ENCODE measurements at regions not wholly inside any gene's neighbourhood (a gene's known extent, or its start where the extent isn't known, plus 50 kb on each side); places are given as distances from the start of the nearest gene placed in this dataset.

- no peak for TF ChIP-seq EZH2phosphoT487 (IDR thresholded peaks at IDR 0.05; ENCODE audit: low read depth)
- no peak for TF ChIP-seq CTCF (IDR thresholded peaks at IDR 0.05; ENCODE audit: low read depth, low read length)
- H3K27ac ChIP-seq (ENCODE audit: low read length) = no peak overlapping the region
- H3K9me3 ChIP-seq (ENCODE audit: insufficient read depth, low read length) = no peaks in the 10 kb centered on the region
- no peaks in the 10 kb centered on the region for H3K79me2 ChIP-seq (ENCODE audit: low read length)
- H3K36me3 ChIP-seq (replicated peaks; ENCODE audit: low read depth, low read length) = no peaks in the 10 kb centered on the region
- H3K4me3 ChIP-seq (ENCODE audit: low read length) = no peak overlapping the region
- H3K9ac ChIP-seq (ENCODE audit: low read length) = no peak overlapping the region
- no peak overlapping the region for H2AFZ ChIP-seq (ENCODE audit: low read depth, low read length)
- H3K27me3 ChIP-seq (ENCODE audit: low read depth, low read length) = no peaks in the 10 kb centered on the region
- no peak overlapping the region for H3K4me2 ChIP-seq (ENCODE audit: low read length)
- H3K4me1 ChIP-seq (ENCODE audit: low read length) = no peaks in the 10 kb centered on the region
- H4K20me1 ChIP-seq (ENCODE audit: insufficient read depth, low read length) = no peaks in the 10 kb centered on the region
Measured at GRCh38 chr1:57789936-57790335, 366.1 kb upstream of the DAB1 start.

DNA sequence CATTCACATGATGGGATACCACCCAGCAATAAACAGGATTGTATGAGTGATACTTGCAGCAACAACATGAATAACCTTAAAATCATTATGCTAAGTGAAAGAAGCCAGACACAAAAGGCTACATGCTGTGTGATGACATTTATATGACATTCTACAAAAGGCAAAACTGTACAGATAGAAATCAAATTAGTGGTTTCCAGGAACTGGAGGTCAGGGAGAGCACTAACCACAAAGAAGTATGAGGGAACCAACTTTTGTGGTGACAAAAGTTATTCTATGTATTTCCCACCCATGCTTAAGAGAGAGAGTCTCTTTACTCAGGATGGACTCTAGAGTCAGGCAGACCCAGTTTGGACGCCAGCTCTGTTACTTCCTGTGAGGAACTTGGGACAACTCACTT lies 364.5 kb upstream of the DAB1 start:
- no peak overlapping the region for H2AFZ ChIP-seq (ENCODE audit: low read depth, low read length)
- H3K4me3 ChIP-seq (ENCODE audit: low read length) = no peak overlapping the region
- no peak overlapping the region for H3K27ac ChIP-seq (ENCODE audit: low read length)
- H3K4me2 ChIP-seq (ENCODE audit: low read length) = no peak overlapping the region
- no peaks in the 10 kb centered on the region for H3K36me3 ChIP-seq (replicated peaks; ENCODE audit: low read depth, low read length)
- no peak overlapping the region for H3K9ac ChIP-seq (ENCODE audit: low read length)
- H3K27me3 ChIP-seq (ENCODE audit: low read depth, low read length) = no peaks in the 10 kb centered on the region
- no peaks in the 10 kb centered on the region for H4K20me1 ChIP-seq (ENCODE audit: insufficient read depth, low read length)
- no peak for TF ChIP-seq CTCF (IDR thresholded peaks at IDR 0.05; ENCODE audit: low read depth, low read length)
- TF ChIP-seq EZH2phosphoT487 (IDR thresholded peaks at IDR 0.05; ENCODE audit: low read depth) = no peak
- no peaks in the 10 kb centered on the region for H3K9me3 ChIP-seq (ENCODE audit: insufficient read depth, low read length)
- H3K79me2 ChIP-seq (ENCODE audit: low read length) = no peaks in the 10 kb centered on the region
- H3K4me1 ChIP-seq (ENCODE audit: low read length) = peaks cover 4% of the 10 kb centered on the region; the same call in 1 of the 2 replicates

DNA sequence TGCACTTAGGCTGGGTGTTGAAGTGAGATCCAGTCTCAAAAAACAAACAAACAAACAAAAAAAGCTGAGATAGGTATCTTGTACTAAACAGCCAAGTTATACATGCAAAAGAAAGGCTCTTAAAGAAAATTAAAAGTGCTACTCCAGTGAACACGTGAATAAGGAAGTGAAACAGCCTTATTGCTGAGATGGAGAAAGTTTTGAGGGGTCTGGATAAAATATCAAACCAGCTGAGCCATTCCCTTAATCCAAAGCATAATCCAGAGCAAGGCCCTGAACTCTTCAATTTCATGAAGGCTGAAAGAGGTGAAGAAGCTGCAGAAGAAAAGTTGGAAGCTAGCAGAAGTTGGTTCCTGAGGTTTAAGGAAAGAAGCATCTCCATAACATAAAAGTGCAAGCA lies 360.5 kb upstream of the DAB1 start:
- H3K27me3 ChIP-seq (ENCODE audit: low read depth, low read length) = no peaks in the 10 kb centered on the region
- peaks cover 4% of the 10 kb centered on the region; the same call in 1 of the 2 replicates for H3K4me1 ChIP-seq (ENCODE audit: low read length)
- no peak overlapping the region for H3K4me3 ChIP-seq (ENCODE audit: low read length)
- H3K79me2 ChIP-seq (ENCODE audit: low read length) = no peaks in the 10 kb centered on the region
- no peak overlapping the region for H3K27ac ChIP-seq (ENCODE audit: low read length)
- no peak overlapping the region for H2AFZ ChIP-seq (ENCODE audit: low read depth, low read length)
- H4K20me1 ChIP-seq (ENCODE audit: insufficient read depth, low read length) = no peaks in the 10 kb centered on the region
- TF ChIP-seq EZH2phosphoT487 (IDR thresholded peaks at IDR 0.05; ENCODE audit: low read depth) (no peak), CTCF (IDR thresholded peaks at IDR 0.05; ENCODE audit: low read depth, low read length) (no peak)
- no peak overlapping the region for H3K9ac ChIP-seq (ENCODE audit: low read length)
- H3K4me2 ChIP-seq (ENCODE audit: low read length) = no peak overlapping the region; the same call in 1 of the 2 replicates
- H3K9me3 ChIP-seq (ENCODE audit: insufficient read depth, low read length) = no peaks in the 10 kb centered on the region
- H3K36me3 ChIP-seq (replicated peaks; ENCODE audit: low read depth, low read length) = no peaks in the 10 kb centered on the region

DNA sequence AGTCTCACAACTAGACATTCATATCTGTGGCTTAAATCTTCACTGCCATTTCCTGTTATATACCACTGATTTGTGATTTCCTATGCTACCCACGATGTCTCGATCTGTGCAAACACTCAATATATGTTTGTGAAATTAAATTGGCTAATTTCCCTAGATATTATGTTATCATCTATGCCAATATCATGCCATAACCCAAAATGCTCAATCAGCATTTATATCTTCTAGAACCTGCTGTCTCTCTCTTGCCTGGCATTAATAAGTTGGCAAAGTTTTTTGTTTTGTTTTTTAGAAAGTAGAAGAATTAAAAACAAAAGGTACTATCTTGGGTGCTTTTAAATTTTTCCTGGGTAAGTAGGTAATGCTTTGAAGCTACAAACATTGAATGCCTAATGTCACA lies 358.5 kb upstream of the DAB1 start:
- no peak overlapping the region for H3K4me2 ChIP-seq (ENCODE audit: low read length)

More for the DNA sequence above, 358.5 kb upstream of the DAB1 start:
- Histone ChIP-seq H2AFZ (ENCODE audit: low read depth, low read length) (no peak overlapping the region), H3K79me2 (ENCODE audit: low read length) (no peaks in the 10 kb centered on the region), H3K4me1 (ENCODE audit: low read length) (peaks cover 4% of the 10 kb centered on the region; the same call in 1 of the 2 replicates), H3K27ac (ENCODE audit: low read length) (no peak overlapping the region), H3K4me3 (ENCODE audit: low read length) (no peak overlapping the region), H3K9me3 (ENCODE audit: insufficient read depth, low read length) (no peaks in the 10 kb centered on the region), H4K20me1 (ENCODE audit: insufficient read depth, low read length) (no peaks in the 10 kb centered on the region), H3K27me3 (ENCODE audit: low read depth, low read length) (no peaks in the 10 kb centered on the region), H3K36me3 (replicated peaks; ENCODE audit: low read depth, low read length) (no peaks in the 10 kb centered on the region), H3K9ac (ENCODE audit: low read length) (no peak overlapping the region)
- TF ChIP-seq EZH2phosphoT487 (IDR thresholded peaks at IDR 0.05; ENCODE audit: low read depth) (no peak), CTCF (IDR thresholded peaks at IDR 0.05; ENCODE audit: low read depth, low read length) (no peak)
